ENCODE measurements at regions not wholly inside any gene's neighbourhood (a gene's known extent, or its start where the extent isn't known, plus 50 kb on each side); places are given as distances from the start of the nearest gene placed in this dataset.

DNA sequence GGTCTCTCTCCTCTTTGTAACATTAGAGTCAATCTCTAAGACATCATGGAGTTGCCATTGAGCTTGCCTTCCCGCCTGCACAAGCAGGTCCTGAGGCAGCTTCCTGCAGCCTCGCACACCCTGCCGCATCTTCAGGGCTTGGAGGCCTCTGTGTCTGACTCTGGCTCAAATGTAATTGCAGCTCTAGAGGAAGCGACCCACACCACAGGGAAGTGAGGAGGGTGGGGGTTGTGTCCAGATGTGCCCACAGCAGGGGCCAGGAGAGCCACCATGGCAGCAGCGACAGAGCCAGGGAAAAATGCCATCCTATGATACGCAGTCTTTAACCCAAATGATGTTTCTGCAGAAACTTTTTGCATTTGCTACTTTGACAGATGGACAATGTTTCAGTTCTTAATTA lies 216.0 kb upstream of the ZNF32 start:
- H3K4me3 ChIP-seq (ENCODE audit: low read depth, low read length): no peak overlapping the region

DNA sequence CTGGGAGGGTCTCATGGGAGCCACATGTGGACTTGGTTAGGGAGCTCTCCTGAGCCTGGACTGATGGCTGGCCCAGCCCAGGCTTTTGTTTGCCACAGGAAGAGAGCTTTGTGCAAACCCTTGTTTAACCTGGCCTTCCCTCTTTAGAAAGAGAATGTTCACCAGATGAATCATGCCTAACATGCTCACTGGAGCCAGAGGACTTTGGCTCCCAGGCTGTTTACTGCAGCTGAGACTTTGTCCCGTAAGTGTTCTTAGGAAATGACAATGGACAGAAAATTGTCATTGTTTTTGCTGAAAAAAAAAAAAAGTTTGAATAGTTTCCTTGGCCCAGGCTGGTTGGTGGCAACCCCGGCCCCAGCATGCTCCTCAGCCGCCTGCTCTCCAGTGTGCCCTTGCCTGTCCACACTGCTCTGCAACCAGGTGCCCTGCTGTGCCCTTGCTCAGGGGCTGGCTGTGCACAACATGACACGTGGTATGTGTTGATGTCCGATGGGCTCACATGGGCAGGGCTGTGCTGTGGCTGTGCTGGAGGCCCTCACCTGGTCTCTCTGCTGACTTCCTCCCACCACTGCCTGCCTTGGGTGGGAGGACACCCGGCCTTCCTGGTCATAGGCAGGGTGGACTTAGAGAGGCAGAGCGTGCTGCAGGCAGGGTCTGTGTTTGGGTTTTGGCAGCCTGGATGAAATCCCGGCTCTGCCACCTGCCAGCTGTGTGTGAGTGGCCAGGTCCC lies 215.3 kb upstream of the ZNF32 start:
- H3K4me3 ChIP-seq (ENCODE audit: low read depth, low read length): no peak overlapping the region

DNA sequence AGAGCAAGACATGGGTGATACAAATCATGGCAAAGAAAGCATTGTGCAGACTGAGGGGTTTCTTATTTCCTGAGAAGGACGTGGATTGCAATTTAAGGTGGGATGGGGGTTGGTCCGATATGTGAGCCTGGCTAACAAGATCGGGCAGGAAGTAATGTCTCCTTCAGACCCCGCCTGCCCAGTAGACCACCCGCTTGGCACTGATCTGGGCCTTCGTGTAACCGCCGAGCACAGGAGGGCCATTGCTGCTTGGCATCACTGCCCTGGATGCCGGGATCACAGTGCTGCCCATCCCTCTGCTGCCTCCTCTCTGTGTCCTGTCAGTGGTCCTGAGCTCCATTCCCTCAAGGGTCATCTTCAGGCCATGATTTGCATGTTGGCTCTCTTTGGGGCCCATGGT lies 214.6 kb upstream of the ZNF32 start:
- no peak overlapping the region for H3K4me3 ChIP-seq (ENCODE audit: low read depth, low read length)

DNA sequence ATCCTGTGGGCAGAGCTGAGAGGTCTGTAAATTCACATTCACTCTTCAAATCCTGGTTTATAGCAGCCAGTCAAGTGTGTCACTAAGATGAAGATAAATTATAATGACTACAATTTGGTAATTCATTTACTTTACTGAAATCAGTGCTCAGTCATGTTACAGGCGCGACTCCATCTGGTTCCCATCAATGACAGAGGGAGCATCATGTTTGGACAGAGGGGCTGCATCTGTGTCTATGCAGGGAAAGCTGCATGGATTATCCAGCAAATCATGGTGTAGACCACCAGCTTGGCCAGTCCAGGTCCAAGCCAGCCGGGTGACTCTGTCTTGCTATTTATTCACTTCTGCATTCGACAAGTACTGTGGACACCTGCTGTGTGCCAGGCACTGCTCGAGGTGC lies 214.1 kb upstream of the ZNF32 start:
- no peak overlapping the region for H3K4me3 ChIP-seq (ENCODE audit: low read depth, low read length)

DNA sequence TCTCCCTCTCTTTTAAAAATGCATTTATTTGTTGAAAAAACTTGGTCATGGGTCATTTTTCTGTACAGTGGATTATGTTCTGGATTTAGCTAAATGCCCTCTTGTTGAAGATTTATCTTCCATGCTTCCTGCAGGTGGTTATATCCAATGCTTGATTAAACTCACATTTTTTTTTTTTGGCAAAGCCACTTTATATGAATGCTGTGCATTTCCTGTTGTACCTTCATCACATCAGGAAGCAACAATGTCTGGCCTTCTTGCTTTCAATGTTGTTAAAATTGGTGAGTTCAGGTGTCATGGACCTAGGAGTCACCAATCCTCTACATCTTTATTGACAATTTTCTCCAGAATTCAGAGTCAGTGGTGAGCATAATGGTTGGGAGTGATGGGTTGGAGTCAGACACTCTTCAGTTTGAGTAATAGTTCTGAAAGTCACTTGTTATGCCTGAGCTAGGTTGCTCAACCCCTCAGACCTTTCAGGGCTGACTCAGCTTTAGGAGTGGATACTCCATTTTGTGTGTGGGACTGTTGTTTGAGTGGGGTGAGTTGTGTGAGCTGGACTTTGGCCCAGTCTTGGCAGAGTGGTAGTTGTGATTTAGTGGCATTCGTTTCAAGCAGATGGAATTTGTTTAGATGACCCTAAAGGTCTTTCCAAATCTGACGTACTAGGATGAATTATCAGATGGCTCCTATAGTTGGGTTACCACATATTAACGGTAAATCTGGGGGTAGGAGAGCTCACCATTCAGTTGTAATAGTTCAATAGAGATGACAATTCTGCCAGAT lies 213.5 kb upstream of the ZNF32 start:
- H3K4me3 ChIP-seq (ENCODE audit: low read depth, low read length): no peak overlapping the region

DNA sequence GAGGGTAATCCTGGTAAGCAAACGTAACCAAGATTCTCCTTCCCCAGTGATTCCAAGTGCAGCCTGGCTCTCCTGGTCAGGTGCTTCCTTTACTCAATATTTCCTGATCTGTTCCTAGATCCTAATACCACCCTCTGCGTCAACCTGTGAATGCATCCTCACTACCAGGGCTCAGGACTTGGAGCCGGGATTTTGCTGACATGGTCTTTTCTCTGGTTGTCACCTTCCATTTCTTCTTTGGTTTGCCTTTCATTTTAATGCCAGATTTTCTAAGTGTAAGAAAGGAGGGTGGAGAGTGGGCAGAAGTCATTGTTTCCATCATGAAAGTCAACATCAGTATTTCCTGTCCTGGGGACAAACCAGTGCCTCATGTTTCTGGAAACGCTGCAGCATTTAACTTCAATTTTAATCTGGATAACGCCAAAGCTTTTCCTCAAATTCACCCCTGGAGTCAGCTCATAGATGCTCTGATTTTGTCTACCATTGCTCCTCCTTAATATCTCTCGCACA lies 210.4 kb upstream of the ZNF32 start:
- H3K4me3 ChIP-seq (ENCODE audit: low read depth, low read length): no peak overlapping the region

DNA sequence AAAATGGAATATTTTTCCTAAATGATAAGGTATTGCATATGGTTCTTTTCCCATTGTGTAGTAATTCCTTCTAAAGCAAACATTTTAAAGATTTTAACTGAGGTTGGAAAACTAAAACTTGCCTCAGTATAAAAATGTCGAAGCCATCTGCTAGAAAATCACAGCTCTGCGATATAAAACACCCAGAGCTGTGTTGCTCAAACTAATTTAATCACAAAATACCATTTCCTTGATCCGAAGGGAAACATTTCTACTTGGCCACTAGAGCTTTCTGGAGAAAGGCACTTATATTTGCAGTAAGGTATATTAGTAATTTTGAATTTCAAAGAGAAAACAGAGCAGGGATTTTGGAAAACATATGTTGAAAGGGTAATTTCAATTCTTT lies 209.2 kb upstream of the ZNF32 start:
- H3K4me3 ChIP-seq (ENCODE audit: low read depth, low read length): no peak overlapping the region

DNA sequence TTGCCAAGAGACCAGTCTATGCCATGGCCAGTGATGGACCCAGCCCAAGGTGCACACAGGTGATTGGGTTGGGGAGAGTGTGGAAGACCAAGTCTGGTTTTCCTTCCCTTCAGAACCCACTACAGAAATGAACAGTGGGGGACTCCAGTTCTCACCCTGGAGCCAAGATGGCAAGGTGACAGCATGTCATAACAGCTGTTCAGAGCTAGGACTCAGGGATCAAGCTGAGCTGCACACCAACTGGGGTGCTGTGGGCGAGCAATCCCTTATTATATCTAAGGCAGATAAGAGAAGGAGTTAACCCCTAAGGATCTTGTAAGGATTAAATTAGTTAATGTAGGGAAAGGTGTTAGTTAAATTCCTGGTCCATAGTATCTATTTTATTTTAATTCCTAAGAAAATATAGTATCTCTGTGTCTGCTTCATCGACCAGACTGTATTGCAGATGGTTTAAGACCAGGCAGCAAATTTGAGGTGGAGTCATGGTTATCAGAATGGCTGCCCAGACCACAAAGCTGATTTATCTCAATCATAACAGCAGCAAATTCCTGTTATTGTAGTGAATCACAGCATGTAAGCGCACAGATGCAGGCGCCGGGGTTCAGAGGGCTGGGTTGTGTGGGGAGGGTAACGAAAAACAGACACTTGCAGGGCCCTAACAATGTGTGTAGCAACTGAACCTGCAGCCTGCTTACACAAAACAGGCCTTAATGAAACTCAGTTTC lies 208.7 kb upstream of the ZNF32 start:
- H3K4me3 ChIP-seq (ENCODE audit: low read depth, low read length): no peak overlapping the region

DNA sequence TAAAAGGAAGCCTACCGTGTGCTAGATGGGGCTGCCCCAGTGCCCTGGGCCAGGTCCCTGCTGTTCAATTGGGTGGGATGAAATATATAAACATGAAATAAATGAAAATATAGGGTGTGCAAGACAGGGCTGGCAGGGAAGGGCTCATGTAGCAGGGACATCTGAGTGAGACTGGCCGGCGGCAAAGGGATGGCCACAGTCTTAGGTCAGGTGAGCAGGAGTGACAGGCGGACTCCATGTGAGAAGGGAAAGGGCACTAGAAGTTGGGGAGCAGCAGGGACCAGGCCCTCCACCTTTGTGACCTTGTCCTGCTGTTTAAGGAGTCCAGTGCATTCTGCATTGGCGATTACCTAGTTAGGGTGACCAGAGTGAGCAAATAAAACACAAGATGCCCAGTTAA lies 207.6 kb upstream of the ZNF32 start:
- H3K4me3 ChIP-seq (ENCODE audit: low read depth, low read length): no peak overlapping the region

DNA sequence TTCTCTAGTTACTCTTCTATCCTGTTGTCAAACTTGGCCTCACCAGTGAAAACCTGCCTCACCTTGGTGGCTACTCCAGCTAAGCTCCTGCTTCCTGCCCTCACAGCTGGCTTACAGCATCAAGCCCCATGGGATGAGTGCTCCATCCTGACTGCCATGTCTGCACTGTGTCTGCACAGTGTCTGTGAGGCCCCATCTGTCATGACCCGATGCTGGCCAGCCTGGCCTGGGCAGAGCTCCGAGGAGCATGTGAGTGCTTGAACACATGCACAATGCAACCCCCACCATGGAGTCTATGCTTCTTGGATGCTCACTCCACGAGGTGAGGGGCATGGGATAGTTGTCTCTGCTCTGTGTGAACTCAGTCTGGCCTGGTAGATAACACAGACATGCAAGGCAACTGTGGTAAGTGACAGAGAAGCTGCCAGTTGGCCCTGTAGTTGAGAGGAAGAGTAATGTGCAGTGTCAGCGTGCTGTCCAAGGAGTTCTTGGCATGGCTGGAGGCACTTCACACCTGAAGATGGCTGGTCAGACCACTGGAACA lies 207.1 kb upstream of the ZNF32 start:
- no peak overlapping the region for H3K4me3 ChIP-seq (ENCODE audit: low read depth, low read length)

DNA sequence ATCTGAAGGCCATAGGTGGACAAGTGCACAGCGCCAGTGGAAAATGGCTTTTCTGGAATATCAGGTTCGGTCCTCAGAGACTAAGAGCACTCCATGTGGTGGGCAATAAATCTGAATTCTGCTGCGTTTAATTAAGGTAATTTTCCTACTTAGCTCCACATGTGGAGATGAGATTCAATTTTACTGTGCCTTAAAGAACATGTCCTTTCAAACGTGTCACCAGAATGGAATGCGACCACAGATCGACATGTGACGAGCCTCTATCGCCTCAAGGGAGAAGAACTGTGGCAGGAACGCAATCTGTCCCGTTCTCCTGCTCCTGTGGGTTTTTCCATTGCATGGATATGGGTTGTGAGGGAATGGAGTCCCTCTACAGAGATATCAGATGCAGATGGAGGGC lies 205.3 kb upstream of the ZNF32 start:
- H3K4me3 ChIP-seq (ENCODE audit: low read depth, low read length): no peak overlapping the region

DNA sequence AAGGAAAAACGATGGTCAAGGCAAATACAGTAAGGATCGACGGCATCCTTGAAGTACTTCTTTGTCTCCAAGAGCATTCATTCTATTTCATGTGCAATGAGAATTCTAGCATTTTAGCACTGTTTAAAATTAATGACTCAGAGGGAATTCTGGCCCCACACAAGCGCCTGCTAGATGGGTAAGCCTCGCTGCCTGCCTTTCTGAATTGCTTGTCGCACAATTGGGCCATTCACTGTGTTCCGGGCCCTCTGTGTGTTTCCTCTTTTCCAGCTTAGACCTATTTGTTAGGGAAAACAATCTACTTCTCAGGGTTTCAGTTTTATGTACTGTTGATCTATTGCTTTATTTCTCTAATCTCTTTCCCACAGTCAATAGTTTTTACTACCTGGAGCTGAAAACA lies 204.7 kb upstream of the ZNF32 start:
- H3K4me3 ChIP-seq (ENCODE audit: low read depth, low read length): no peak overlapping the region

DNA sequence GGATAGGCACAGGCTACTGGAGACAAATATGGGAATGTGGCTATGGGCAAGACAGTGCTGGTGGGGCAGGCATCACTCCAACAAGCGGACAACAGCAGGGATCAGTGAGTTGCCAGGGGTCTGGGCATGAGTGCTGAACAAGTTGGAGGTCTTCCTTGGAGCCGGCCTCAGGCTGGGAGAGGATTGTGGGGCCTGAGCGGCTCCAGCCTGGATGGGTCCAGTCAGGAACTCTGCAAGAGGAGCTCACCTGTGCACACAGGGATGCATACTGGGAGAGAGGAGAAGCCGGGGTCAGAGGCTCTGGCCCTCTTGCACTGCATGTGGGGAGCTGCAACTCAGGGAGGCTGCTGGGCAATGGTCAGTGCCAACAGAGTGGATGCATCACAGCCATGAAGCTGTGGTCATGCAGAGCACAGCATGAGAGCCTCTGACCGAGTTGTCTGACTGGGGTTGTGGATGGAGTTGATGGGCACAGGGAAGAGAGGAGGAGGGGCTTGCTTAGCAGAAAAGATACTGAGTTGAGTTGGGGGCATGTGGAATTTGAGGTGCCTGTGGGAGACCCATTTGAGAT lies 204.0 kb upstream of the ZNF32 start:
- no peak overlapping the region for H3K4me3 ChIP-seq (ENCODE audit: low read depth, low read length)

DNA sequence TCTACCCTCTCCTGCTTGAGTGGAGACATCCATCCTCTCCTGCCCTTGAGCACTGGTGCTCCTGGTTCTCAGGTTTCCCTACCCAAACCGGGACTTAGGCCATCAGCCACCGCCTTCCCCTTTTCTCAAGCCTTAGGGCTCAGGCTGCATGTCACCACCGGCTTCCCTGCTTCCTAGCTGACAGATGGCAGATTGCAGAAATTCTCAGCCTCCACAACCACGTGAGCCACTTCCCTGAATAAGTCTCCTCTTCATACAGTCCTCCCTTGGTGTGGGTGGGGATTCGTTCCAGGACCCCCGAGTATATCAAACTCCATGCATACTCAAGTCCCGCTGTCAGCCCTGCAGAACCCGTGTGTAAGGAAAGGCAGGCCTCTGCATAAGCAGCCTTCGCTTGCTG lies 203.5 kb upstream of the ZNF32 start:
- H3K4me3 ChIP-seq (ENCODE audit: low read depth, low read length): no peak overlapping the region

DNA sequence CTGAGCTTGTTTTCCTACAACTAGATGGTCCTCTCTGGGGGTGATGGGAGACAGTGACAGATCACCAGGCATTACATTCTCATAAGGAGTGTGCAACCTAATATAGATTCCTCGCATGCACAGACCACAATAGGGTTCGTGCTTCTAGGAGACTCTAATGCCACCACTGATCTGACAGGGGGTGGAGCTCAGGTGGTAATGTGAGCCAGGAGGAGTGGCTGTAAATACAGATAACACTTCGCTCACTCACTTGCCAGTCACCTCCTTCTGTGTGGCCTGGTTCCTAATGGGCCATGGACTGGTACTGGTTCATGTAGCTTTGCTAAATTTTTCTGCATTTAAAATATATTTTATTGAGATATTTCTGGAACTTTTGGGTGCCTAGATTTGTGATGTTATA lies 202.3 kb upstream of the ZNF32 start:
- H3K4me3 ChIP-seq (ENCODE audit: low read depth, low read length): no peak overlapping the region

DNA sequence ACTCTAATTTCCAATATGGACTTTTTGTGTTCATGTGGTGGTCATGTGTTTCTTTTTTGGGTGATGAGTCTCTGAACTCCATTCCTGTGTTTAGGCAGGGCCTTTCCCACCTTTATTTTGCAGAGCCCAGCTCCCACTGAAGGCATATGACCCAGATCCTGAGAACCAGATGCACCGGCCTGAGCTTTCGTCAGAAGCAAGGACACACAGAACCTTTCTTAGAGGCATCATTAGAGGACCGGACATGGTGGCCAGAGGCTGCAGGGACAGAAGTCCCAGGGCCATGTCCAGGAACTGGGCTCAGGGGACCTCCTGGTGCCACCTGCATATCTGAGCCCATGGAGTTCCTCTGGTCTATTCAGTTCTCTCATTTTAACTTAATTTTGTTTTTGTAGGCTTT lies 200.9 kb upstream of the ZNF32 start:
- H3K4me3 ChIP-seq (ENCODE audit: low read depth, low read length): no peak overlapping the region

DNA sequence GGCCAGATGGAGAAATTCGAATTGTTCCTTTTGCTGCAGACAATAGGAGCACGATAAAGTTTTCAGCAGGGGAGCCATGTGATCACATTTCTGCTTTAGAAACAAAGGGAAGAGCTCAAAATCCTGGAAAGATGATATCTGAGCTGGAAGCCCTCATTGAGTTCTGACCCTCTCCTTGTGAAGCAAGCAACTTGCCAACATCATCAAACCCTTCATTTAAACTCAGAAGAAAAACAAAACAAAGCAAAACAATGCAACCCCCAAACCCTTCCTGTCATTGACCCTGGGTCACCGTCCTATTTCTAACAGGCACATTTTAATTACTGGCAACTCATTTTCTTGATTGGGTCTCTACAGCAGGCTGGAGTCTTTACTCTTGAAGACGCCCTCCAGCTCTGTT lies 198.3 kb upstream of the ZNF32 start:
- H3K4me3 ChIP-seq (ENCODE audit: low read depth, low read length): no peak overlapping the region

DNA sequence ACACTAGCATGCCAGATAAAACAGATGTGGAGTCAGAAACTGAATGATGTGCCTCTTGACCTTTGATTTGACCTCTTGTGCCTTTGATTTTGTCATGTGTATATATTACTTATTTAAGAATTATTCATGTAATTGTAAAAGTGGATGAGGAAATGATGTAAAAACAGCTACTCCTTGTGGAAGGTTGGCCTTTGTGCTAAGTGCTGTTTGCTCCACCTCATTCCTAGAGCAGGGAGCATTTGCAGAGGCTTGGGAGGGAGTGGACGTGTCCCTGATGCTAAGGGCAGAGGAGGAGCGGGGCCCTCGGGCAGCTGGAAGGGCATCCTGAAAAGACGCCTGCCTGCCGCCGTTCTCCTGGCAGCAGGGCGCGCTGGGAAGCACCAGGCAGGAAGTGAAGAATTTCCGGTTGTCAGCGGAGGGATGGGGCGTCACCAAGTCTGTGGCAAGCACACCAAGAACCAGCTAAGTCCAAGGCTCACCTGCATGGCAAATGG lies 197.6 kb upstream of the ZNF32 start:
- no peak overlapping the region for H3K4me3 ChIP-seq (ENCODE audit: low read depth, low read length)

DNA sequence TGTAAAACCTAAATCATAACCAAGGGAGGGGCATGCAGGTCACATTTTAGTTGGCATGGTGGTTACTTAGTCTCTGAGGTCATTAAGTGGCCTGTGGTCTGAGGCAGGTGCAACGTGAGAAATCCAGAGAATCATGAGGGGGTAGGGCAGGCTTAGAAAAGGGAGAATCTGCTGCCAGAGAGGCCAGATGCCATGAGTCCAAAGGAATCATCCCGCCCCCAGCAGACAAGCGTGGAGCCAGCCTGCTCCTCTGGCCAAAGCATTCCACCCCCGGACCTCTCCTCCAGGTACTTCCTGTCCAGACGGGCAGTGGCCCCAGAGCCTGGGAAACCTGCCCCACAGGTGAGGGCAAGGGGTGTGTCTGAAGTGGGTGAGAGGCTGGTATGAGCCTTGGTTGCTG lies 196.4 kb upstream of the ZNF32 start:
- no peak overlapping the region for H3K4me3 ChIP-seq (ENCODE audit: low read depth, low read length)

DNA sequence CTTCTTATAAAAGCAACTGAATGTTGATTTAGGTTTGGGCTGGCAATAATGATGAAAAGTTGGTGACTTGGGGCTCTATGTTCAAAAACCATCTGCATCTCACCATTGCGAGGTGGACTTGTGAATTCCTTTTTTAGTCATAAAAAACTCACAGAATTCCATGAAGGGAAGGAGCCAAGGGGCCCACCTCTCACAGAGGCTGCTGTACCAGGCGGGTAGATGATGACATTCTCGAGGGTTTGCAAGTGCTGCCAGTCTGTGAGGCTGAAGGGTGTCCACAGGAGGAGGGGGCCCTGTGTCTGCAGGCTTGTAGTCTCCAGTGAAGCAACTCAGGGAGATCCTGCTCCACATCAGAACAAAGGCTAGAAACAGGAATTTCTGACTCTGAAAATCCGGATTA lies 195.5 kb upstream of the ZNF32 start:
- H3K4me3 ChIP-seq (ENCODE audit: low read depth, low read length): no peak overlapping the region

Measured in iPS-11a (cell line).